ENCODE measurements at regions not wholly inside any gene's neighbourhood (a gene's known extent, or its start where the extent isn't known, plus 50 kb on each side); places are given as distances from the start of the nearest gene placed in this dataset.
"Not testable (repeated sequence)": the region's sequence is repeated elsewhere in the genome, so short reads cannot be mapped to it uniquely, and the experiment has no call there.

DNA sequence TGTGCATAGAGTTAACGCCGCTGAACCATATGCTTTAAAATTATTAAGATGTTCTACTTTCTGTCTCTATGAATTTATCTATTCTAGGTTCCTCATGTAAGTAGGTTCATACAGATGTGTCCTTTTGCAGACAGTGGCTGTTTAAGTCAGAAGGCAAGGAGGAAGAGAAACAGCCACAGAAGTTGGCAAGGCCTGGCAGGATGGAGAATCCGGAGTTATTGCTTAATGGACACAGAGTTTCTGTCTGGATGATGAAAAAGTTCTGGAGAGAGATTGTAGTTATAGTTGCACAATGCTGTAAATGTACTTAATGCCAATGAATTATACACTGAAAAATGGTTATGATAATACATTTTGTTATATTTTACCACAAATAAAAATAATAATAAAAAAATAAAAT is 283.6 kb upstream of the CNR1 start:
- no peak for DNase-seq

GRCh38 chr6:88445188-88445965 is 279.2 kb upstream of the CNR1 start:
- no peak for DNase-seq

DNA sequence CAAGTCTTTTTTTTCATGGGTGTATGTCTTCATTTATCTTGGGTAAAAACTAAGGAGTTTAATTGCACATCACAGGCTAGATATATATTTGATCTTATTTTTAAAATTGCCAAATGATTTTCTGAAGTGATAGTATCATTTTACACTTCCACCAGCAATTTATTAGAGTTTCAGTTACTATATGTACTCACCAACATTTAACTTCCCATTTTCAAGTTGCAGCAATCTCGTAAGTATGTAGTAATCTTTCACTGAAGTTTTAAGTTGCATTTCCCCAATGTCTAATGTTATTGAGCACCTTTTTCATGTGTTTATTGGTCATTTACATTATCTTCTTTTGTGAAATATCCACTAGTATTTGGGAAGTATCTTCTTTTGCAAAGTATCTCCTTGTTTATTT is 277.4 kb upstream of the CNR1 start:
- no peak for DNase-seq

DNA sequence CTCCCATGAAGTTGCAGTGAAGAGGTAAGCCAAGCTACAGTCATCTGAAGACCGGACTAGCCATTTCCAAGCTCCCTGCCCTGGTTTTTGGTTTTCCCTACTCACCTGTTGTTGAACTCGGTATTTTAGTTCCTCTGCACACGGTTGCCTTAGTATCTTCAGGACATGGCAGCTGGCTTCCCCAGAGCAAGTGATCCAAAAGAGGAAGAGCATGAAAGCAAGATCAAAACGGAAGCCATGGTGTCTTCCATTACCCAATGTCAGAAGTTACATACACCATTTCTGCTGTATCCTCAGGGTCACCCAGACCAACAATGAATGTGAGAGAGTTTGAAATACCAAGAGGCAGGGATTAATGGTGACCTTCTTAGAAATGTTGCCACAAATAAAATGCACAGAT is 276.6 kb upstream of the CNR1 start:
- DNase-seq, result no peak

- DNase-seq, result no peak
Measured at GRCh38 chr6:88441346-88441745, 275.2 kb upstream of the CNR1 start.

GRCh38 chr6:88428068-88428467 is 261.9 kb upstream of the CNR1 start:
- DNase-seq, result no peak

DNA sequence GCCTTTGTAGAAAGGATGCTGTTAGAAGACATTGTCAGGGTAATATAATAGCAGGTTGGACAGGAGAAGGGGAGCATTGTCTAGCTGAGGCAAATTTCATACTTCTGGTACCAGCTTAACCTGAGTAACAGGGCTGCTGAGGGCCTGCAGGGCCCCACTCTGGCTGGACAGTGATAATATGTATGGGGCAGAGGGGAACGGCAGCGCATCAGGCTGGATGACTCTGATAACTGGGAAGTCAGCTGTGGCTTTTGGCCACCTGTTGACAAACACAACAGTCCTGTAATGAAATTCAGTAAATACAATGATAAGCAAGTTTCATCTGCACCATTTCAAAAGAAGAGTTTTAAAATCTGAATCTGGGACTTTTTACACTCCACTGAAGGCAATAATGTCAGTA is 259.9 kb upstream of the CNR1 start:
- DNase-seq, result no peak

GRCh38 chr6:88422831-88423230 is 256.7 kb upstream of the CNR1 start:
- DNase-seq, result no peak

DNA sequence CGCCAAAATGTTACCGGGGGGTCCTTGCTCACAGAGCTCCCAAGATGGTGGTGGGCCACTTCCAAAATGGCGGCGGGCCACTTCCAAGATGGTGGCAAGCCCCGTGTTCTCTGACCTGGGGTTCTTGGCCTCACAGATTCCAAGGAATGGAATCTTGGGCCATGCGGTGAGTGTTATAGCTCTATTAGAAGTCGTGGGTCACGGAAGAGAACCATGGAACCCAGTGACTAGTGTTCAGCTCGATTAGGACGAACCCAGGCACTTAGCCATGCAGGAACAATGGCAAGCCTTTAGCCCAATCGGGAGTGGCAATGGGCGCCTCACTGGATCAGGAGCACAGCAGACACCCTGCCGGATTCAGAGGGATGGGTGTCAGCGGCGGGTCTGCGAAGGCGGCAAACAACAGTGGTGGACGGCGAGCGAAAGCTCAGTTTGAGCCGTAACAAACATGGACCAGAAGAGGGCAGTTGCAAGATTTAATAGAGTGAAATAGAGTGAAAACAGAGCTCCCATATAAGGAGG is 254.9 kb upstream of the CNR1 start:
- not testable (repeated sequence) for DNase-seq

DNA sequence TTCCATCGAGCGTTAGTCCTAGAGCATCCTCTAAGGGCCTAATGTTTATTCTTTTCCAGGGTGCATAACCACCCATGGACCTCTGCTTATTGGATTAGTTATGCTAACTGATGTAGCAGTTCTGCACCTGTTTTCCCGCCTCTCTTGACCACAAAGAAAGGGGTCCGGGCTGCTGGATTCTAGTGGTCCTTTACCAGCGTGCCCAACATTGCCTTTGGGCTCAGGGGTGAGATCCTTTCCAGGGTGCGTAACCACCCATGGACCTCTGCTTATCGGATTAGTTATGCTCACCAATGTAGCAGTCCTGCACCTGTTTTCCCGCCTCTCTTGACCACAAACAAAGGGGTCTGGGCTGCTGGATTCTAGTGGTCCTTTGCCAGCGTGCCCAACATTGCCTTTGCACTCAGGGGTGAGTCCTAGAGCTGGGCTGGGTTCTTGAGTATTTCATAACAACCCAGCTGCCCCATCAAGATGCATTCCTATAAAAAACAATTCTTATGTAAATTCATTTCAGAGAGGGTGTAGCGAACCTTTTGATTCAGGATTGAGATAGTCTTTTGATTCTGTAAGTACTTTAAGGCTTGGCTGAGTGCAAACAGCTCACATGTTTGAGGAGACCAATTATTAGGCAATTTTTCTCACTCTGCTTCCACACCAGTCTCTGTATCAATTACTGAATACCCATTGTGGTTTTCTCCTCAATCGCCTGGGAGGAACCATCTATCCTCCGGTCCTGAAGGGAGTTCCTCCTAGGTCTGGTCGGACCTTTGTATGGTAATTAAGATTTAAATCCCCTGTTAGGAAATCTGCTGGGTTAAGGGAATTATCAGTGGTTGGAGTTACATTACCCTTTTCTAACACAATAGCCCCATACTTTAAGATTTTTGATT is 253.0 kb upstream of the CNR1 start:
- not testable (repeated sequence) for DNase-seq

- DNase-seq, result not testable (repeated sequence)
Measured at GRCh38 chr6:88417361-88417760, 251.2 kb upstream of the CNR1 start.

- DNase-seq, result no peak
Measured at GRCh38 chr6:88413459-88413858, 247.3 kb upstream of the CNR1 start.

DNA sequence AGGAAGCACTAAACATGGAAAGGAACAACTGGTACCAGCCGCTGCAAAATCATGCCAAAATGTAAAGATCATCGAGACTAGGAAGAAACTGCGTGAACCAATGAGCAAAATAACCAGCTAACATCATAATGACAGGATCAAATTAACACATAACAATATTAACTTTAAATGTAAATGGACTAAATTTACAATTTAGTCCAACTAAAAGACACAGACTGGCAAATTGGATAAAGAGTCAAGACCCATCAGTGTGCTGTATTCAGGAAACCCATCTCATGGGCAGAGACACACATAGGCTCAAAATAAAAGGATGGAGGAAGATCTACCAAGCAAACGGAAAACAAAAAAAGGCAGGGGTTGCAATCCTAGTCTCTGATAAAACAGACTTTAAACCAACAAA is 242.2 kb upstream of the CNR1 start:
- DNase-seq, result not testable (repeated sequence)

- not testable (repeated sequence) for DNase-seq
Measured at GRCh38 chr6:88406674-88407073, 240.5 kb upstream of the CNR1 start.

GRCh38 chr6:88403486-88403885 is 237.3 kb upstream of the CNR1 start:
- DNase-seq, result no peak

DNA sequence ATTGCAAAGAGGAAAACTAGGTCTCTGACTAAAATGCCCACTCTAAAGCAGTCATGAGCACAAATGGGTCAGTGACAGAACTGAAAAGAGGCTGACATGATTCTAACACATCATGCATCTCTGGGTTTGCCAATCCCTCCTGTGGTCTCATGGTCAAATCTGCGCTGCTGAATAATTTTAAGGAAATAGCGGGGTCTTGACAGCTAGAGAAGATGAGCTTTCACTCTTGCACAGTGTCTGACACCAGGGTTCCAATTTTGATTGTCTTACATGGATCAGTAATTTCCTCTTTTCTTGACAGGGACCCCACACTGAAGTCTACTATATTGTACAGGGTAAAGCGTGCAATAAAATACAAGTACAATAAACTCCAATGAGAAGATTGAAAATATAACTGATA is 236.8 kb upstream of the CNR1 start:
- DNase-seq, result no peak

GRCh38 chr6:88390998-88391397 is 224.9 kb upstream of the CNR1 start:
- not testable (repeated sequence) for DNase-seq

- DNase-seq, result no peak
Measured at GRCh38 chr6:88388589-88388988, 222.4 kb upstream of the CNR1 start.

DNA sequence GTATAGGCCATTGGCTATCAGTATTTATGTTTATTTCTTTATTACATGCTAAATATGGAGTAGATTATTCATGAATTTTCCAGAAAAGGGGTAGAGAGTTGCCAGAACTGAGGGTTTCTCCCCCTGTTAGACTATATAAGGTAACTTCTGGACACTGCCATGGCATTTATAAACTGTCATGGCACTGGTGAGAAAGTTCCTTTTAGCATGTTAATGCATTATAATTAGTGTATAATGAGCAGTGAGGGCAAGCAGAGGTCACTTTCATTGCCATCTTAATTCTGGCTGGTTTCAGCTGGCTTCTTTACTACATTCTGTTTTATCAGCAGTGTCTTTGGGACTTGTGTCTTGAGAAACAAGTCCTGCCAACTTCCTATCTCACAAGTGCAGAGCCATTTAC is 220.0 kb upstream of the CNR1 start:
- DNase-seq, result no peak

DNA sequence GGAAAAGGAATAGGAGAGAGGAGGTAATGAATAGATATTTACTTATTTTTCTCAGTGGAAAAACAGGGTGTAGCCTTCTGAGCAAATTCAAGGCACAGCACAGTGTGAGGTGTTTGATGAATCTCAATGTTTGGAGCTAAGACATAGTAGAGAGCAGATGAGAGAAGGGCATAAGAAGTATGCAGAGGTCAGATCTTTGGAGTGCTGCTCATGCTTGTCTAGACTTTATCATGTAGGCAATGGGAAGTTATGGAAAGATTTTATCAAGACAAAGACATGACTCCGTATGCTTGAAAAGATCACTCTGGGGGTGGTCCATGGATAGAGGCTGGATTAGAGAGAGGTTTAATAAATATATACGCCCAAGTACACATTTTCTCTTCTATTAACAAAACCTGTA is 217.0 kb upstream of the CNR1 start:
- no peak for DNase-seq

DNA sequence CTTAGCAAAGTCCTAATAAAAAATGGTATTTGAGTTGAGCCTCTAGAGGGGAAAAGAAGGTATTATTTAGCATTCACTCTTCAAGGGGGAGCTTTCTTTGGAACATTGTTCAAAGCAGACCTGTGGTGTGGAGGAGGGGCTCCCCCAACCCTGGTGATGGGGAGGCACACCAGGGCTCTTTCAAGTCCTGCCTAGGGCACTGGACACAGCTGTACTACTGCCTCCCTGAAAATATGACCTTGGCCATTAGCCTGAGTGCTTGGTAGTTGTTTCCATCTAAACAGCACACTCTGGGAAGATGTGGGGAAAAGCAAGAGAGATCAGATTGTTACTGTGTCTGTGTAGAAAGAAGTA is 215.1 kb upstream of the CNR1 start:
- DNase-seq, result no peak

DNA sequence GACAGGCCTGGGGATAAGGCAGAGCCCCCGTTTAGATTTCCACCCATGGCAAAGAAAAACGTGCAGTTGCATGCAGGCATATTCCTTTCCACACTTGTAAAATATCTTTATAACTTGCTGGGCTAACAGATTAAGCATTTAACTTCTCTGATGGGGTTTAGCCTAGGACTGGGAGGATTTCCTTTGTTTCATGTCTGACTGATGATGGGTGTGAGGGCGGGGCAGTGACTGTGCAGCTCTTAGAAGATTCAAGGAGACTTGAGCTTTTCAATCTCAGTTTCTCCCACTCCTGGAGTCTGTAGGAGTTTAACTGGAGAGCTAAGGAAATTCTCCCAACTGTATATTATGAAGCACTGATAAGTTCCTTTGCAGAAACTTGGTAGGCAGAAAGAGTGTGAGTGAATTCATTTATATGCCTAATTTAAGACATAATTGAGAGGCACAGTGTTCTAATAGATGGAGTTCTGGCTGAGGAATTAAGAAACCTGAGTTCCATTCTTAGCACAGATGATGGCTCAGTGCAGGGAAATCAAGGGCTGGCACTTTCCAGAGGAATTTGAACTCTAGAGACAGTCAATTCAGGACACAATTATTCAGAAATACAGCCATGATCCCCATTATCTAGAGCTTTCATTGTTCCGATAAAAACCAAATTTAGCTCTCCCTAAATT is 214.6 kb upstream of the CNR1 start:
- DNase-seq, result no peak

- no peak for DNase-seq
Measured at GRCh38 chr6:88380083-88380482, 213.9 kb upstream of the CNR1 start.

DNA sequence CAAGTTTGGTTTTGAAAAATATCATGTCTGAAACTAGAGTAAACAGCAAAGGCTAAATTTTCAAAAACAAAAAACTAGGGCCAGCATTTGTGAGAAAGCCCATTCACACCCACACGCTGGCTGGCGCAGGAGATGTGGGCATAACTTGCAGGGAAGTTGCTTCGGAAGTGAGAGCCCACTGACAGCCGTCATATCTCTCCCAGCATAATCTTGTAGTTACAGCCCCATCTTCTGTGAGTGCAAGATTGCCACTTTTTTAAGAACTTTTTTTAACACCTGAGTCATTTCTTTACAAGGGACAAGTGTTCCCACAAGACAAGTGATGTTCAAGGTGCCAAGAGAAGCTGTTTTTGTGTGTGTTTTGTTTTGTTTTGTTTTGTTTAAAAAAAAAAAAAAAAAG is 212.5 kb upstream of the CNR1 start:
- no peak for DNase-seq

Data from CD4-positive, alpha-beta T cell treated with Interleukin-21 for 1 hour (primary cell).